GM21737 (cell line): ENCODE measurements at regions not wholly inside any gene's neighbourhood (a gene's known extent, or its start where the extent isn't known, plus 50 kb on each side); places are given as distances from the start of the nearest gene placed in this dataset.

Source experiments
- ATAC-seq: cut with Tn5 transposase; IDR thresholded peaks from one replicate; pipeline ENCODE4 v1.9.1; 2021; ENCODE audit warnings: mild to moderate bottlenecking, moderate library complexity; ENCODE audit not compliant: unreplicated experiment

DNA sequence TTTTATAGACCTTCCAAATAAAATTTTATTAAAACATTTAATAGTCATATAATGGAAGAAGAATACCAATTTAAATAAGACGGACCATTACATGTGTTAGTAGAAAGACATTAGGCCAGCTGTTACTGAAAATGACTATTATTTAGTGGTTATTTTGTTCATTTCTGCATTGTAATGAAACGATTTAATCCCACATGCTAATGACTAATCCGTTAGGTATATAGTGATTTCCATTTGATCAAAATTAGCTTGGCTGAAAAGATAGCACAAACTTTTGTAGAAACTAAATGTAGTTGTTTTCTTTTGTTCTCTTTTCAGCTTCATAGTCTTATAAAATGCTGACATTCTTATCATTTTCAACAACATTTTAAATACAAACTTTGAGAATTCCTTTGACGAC lies 556.1 kb upstream of the TENM3 start:
- no peak for ATAC-seq

DNA sequence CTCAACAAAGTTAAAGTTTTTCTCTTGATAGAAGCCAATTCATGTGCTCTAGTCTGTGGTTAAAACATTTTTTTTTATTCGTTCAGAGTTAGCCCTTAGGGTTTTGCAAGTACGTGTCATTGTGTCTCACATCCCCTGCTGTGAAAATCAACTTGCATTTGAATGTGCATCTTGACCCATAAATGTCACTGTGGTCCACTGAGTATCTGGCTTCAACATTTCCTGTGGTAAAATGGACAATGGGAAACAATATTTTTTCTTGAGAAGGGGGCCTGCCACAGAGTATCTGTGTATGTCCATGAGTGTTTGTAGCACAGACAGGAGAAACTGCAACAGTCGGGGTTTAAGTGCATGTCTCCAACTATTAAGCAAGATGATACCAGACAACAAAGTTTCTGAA lies 554.8 kb upstream of the TENM3 start:
- ATAC-seq = no peak

DNA sequence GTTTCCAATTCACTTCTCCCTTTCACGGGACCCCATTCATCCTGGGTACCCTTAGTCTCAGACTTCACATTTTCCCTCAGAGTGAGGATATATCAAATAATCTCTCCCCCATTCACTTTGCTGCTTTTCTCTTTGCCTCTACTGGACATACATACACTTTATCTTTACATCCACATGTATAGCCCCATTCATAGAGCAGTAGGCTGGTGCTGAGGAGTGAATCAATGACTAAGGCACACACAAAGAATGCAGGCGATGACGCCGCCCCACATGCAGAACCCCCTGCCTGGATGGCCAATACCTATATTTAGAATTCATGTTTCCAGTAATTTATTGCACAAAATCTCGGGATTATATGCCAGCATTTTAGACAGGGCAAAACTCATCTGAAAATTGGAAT lies 554.3 kb upstream of the TENM3 start:
- no peak for ATAC-seq

DNA sequence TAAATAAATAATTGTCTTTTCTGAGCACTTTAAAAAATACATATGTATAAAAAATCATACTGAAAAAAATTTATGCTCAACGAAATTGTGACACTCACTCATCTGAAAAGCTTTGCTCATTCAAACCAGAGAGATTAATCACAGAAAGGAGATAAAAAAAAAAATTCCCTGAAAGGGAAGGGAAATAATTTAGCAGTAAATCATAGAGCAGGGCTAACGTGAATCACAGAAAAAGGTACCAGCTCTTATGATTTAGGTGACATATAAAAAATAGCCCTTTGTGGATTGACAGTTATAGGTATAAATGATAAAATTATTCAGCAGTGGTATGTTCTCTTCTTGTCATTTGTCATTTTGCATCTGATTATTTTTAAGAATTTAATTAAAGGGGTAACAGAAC lies 552.7 kb upstream of the TENM3 start:
- no peak for ATAC-seq

DNA sequence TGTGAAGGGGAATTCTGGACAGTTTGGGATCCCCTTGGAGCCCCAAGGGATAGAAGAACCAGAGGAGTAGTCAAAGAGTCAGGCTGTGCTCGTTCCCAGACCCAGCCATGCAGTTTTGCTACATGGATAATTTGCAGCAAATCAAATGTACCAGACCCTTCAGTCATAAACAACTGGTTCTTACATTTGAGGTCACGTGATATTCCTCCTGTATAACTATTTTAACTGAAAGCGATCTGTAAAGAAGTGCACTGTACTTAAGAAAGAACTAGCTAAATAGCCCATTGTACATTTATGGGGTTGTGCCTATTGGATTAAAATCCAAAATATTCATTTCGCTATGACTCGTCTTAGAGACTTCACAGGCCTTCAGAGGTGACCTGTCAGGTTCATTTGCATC lies 550.2 kb upstream of the TENM3 start:
- ATAC-seq = no peak

DNA sequence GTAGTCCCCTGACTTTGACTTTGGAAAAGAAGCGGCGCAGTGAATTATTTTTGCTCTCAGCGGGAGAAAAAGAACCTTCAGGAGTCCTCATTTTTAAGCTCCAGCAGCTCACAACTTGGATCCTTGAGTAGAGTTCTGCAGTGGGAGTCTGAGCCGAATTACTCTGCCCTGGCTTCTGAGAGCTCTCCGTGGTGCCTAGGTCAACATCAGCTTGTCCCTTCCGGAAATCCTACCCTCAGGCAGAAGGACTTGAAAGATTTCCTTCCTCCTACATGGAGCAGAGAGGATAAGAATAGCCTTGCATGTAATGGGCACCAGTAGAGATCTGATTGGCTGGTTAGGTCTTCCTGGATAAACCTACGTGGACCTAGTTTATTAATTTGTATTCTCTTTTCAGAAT lies 549.7 kb upstream of the TENM3 start:
- no peak for ATAC-seq

DNA sequence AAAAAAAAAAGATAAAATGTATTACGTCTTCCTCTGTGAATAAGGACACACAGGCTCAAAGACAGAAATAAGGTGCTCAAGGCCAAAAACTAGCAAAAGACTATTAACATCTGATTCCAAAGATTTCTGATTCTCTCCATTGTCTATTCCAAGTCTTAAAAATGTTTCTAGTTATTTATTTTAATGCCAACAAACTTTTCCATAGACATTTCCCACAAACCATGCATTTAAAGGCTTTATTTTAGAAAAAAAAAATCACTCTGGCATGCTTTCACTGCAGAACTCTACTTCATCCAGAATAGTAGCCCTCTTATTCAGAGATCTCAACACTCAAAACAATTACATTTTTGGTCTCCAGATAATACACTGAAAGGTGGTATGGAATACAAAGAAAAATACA lies 545.0 kb upstream of the TENM3 start:
- ATAC-seq = no peak

DNA sequence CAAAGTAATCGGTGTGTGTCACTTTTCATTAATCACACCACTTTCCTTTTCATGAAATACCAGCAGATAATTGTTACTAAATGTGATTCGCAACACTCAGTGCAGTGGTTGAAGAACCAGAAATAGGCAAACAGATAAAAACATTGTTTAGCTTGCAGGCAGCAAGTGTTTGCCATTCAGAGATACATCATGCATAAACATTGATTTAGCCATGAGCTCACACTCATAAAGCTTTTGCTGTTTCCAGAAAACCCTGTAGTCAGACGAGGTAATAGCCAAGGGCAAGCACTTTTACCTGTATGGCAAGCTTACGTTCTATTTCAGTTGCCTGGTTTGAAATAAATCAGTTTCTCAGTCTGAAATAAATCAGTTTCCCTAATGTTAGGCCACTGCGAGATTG lies 542.0 kb upstream of the TENM3 start:
- no peak for ATAC-seq

DNA sequence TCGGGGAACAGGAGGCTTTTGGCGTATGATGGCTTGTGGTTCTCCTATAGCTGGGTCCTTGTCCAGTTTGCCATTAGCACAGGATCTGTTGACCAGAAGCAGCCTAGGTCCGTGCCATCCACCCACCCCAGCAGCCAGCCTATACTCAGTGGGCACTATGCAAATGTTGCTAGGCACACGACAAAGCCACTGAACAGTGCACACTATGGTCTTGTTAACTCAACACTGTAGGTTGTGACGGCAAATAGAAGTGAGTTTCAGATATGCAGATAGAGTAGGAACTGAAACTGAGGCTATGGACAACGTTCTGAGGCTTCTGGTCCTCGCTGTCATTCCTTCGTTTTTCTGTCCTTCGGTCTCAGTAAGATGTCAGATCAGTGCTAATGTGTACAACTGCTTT lies 541.3 kb upstream of the TENM3 start:
- no peak for ATAC-seq

DNA sequence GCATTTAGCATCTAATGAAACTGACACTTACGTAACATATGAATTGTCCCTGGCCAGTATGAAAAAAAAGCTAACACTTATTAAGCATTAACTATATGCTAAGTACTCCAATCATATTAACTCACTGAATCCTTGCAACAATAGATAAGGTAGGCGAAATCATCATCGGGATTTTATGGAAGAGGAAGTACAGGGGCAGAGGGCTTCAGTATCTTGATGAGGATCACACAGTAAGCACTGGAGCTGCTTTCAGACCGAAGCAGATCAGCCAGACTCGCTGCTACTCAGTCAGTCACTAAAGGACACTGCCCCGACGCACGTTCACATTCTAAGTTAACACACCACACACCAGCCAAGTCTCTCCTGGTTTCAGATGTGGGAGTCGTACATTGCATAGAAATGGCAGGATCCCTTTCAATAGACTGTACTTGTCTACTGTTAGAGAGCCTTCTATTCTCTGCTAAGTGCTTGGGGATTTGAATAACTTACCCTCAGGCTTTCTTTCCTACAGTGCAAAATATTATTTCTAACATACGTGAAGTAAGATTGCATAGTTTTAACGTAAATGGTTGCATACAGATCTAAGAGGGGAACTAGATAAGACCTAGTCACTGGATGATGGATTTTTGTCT lies 540.2 kb upstream of the TENM3 start:
- no peak for ATAC-seq

DNA sequence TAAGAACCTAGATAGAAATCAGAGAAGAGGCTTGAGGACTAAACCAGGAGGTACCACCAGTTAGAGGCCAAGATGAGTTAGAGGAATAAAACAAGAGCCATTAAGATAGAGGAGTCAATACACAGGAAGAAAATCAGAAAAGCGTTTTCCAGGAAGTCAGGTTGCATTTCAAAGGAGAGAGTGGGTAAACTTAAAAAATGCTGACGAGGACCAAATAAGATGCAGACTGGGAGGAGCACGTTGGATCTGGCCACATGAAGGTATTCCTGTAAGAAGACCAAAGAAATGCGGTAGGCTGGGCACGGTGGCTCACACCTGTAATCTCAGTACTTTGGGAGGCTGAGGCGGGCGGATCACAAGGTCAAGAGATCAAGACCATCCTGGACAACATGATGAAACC lies 533.1 kb upstream of the TENM3 start:
- ATAC-seq = no peak

DNA sequence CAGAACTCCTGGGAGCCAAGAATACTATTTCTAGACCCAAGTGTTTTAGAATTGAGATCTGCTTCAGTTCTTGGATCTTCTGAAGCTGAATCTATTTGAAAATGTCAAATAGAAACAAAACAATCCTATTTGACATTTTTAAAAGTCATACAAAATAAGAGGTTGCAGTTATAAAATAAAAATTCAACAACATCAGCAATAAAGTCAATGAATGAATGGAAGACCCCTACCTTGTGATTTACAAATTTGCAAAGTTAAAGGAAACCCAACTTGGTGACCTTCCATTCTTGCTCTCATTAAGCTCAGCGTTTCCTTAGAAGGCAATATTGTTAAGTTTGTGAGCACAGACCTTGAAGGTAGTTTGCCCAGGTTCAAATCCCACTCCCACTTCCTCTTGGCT lies 531.8 kb upstream of the TENM3 start:
- no peak for ATAC-seq

DNA sequence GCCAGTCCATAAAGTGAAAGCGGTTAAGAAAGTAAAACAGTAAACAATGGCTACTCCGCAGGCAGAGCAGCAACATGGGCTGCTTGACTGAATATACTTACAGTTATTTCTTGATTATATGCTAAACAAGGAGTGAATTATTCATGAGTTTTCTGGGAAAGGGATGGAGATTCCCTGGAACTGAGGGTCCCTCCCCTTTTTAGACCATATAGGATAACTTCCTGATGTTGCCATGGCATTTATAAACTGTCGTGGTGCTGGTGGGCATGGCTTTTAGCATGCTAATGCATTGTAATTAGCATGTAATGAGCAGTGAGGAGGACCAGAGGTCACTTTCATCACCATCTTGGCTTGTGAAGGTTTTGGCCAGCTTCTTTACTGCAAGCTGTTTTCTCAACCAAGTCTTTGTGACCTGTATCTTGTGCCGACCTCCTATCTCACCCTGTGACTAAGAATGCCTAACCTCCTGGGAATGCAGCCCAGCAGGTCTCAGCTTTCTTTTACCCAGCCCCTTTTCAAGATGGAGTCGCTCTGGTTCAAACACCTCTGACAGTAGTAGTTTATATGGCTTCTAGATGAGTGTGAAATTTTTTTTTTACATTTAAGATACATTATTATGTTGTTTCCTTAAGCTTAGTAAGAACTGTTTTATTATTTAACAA lies 514.8 kb upstream of the TENM3 start:
- ATAC-seq = no peak

DNA sequence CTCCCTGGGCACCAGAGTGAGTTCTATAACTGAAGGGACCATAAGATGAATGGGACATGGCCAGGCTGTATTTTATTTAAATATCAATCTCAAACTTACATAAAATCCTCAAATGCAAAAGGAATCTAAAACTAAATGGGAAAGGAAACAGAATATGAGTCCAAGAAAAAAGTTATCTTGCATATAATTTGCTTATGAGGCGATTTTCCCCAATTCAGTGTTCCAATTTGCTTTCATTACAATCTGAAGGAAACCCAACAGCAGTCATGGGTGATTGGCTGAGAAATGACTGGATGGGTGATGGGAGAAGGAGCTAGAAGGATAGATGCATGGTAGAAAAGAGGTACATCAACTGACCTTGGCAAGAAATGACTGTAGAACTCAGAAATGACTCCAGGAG lies 511.3 kb upstream of the TENM3 start:
- ATAC-seq = no peak

DNA sequence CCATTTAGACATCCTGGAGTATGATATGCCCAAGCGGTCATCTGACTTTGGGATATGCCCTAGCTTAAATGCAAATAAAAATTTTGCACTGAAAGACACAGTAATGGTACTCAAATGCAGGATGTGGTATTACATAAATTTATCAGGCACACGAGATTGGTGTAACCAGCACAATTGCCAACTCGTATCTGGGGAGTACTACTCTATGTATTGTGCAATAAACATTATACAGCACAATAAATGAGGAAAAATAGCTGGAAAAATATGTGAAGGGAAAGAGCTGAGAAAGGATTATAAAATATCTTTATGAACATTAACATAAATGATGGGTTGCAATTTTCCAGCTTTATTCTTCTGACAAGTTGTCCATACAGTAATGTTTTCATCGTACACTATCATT lies 505.5 kb upstream of the TENM3 start:
- no peak for ATAC-seq

DNA sequence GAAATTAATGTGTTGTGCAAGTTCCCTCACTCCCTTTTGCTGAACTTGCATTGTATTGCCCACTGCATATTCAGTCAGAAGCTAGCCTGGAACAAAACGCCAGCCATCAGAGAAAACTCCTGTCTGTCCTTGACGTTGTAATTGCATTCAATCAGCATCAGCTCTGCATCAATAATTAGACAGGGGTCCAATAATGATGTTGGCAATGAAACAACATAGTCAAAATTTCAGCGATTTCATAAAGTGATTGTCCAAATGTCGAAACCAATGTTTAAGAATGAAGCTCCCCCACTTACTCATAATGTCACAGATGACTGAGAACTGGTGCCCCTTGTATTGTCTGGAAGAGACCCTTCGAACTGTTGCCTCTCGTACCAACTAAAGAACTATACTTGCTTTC lies 504.2 kb upstream of the TENM3 start:
- ATAC-seq = no peak

DNA sequence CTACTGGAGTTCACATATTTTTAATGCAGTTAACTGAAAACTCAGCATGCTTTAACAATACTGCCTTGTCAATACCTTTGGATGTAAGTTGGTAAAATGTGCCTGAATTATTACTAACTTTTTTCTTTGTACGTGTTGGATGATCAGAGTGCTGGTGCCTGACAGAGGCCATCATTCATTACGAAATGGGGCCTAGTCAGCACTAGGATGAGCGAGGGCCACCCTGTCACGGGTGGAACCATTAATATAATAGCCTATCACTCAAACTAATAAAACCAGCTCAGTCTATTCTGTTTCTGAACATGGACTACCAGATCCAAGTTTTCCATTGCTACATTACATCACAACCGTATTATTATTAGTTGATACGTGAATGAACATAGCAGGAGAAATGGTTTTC lies 501.7 kb upstream of the TENM3 start:
- ATAC-seq = no peak

DNA sequence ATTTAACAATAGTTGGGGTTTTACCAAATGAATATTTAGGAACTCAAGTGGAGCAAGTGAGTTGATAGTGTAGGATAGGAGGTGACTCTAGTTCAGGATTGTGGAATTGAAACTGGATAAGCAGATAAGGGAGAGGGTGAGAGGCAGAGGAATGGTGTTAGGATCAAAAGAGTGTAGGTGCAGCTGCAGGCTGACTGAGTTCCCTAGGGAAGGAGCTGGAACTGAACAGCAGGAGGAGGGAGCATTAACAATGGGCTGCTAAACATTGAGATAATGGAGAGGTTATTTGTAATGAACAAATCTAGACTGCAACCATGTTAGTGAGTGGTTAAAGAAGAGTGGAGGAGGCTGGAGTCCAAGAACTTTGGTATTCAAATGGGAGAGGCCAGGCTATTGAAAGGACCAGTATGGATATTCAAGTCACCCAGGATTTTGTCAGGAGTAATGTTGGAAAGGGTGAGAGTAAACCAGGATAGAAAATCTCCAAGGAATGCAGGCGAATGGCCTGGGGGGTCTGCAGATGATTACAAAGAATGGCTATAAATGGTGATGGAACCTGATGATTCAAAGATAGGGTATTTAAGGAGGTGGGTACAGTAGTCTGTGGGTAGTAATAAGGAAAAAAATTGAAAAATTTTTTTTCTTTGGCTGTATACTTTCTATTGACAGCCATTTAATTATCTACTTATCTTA lies 497.1 kb upstream of the TENM3 start:
- ATAC-seq = no peak

DNA sequence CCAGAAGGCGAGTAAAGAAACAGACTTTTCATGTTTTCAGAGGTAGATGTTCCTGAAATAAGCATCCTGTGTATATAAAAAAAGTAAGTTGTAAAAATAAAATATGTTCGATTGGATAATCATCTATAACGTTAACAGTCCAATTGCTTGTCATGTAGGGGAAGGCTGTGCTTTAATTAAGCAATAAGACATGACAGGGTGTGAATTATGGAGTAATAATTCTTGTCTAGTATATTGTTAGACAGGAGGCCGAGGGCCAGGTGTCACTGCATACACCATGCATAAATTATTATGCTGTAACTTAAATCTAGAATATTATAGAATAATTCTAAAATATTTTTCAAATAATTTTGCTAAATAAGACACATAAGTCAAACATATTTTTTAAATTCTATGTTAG lies 494.6 kb upstream of the TENM3 start:
- ATAC-seq = no peak

DNA sequence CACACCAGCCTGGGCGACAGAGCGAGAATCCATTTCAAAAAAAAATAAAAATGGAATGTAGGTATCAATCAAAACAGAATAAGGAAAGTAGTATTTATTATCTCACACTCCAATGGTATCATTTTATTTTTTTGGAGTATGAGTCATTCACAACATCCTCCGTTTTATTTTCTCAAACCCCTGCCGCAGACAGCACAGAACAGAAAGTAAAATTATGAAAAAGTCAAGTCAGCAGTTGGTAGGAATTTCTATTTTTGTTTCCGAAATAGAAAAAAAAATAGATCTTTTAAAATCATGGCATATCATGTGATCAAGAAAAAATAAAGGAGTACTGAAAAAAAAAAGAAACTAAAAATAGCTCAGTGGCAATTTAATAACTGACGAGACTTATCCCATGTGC lies 490.7 kb upstream of the TENM3 start:
- ATAC-seq = no peak

DNA sequence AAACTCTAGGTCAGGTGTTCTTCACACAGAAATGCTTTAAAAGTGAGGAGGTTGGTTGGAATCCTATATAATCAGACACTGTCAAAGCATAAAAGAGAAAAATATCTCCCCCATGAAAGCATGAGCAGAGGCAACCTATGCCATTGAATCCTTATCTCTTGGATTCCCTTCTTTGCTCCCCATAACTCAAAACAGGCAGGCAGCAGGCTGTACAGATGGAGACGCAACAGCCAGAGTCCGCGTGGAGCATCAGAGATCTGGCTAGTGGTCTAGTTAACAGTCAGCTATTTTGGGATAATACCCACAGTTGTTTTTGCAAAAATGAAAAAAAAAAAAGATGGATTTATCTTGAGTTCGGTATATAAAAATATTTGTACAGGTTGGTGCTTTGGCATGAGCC lies 490.0 kb upstream of the TENM3 start:
- no peak for ATAC-seq

DNA sequence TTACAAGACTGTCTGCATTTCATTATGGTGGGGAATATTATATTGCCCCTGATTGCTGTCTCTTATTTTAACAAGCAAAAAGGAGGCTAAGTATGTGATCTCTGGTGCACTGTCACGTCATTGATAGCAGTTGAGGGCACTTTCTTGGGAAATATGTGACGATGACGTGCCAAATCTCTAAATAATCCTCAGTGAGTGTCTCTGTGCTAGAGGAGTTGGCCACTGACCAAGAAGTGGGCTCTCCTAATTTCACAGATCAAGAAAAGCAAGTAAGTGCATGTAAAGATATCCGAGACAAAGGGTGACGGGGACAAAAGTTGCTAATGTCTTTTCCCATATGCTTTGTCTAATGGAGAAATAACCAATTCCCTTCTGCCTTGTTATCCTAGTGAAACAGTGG lies 487.4 kb upstream of the TENM3 start:
- ATAC-seq = no peak
